ENCODE measurements at regions not wholly inside any gene's neighbourhood (a gene's known extent, or its start where the extent isn't known, plus 50 kb on each side); places are given as distances from the start of the nearest gene placed in this dataset.

- H3K4me3 ChIP-seq = no peak overlapping the region
- H3K27me3 ChIP-seq = no peaks in the 10 kb centered on the region
- intact Hi-C loops (cut with DNase I) = no loop called here
- H3K4me1 ChIP-seq = peaks cover 5 to 66% (median 34%) of the 10 kb centered on the region in 4 donors
- no peak for DNase-seq (ENCODE audit: extremely low spot score)
- H3K27ac ChIP-seq (replicated peaks in 1 of 4) = peak overlapping the region in 3 of 4 donors; percentile 46 to 62 (median 59)
- no peaks in the 10 kb centered on the region for H3K9me3 ChIP-seq
- H3K36me3 ChIP-seq = no peaks in the 10 kb centered on the region
- 55% methylated on average over 3 of the region's 3 CpGs for WGBS
- TF ChIP-seq EP300 (IDR thresholded peaks at IDR 0.05) = no peak
- TF ChIP-seq POLR2AphosphoS5 (IDR thresholded peaks at IDR 0.05) = peak; percentile 32 to 53
Observed at GRCh38 chr1:68327414-68327813, 95.1 kb upstream of the WLS start.

GRCh38 chr1:68326481-68326880, 94.2 kb upstream of the WLS start:
- H3K36me3 ChIP-seq = no peaks in the 10 kb centered on the region
- intact Hi-C loops (cut with DNase I) = no loop called here
- no peaks in the 10 kb centered on the region for H3K9me3 ChIP-seq
- DNase-seq (ENCODE audit: extremely low spot score) = no peak
- no peak overlapping the region for H3K4me3 ChIP-seq
- peak overlapping the region in 1 of 4 donors; percentile 7 for H3K27ac ChIP-seq (replicated peaks in 1 of 4)
- peaks cover 5 to 75% (median 40%) of the 10 kb centered on the region in 4 donors for H3K4me1 ChIP-seq
- H3K27me3 ChIP-seq = no peaks in the 10 kb centered on the region
- TF ChIP-seq POLR2A (IDR thresholded peaks at IDR 0.05; ENCODE audit: low read depth) (no peak), EP300 (IDR thresholded peaks at IDR 0.05) (no peak), CTCF (IDR thresholded peaks at IDR 0.05) (no peak), POLR2AphosphoS5 (IDR thresholded peaks at IDR 0.05) (no peak)
- WGBS = 76% methylated on average over 2 of the region's 2 CpGs

- TF ChIP-seq POLR2A (IDR thresholded peaks at IDR 0.05; ENCODE audit: low read depth) (no peak), CTCF (IDR thresholded peaks at IDR 0.05) (no peak), POLR2AphosphoS5 (IDR thresholded peaks at IDR 0.05) (no peak), EP300 (IDR thresholded peaks at IDR 0.05) (no peak)
- Histone ChIP-seq H3K4me3 (no peak overlapping the region), H3K4me1 (peaks cover 5 to 78% (median 56%) of the 10 kb centered on the region in 4 donors), H3K27ac (replicated peaks in 1 of 4) (peak overlapping the region in 3 of 4 donors; percentile 72 to 78 (median 78)), H3K27me3 (no peaks in the 10 kb centered on the region), H3K36me3 (no peaks in the 10 kb centered on the region), H3K9me3 (no peaks in the 10 kb centered on the region)
- DNase-seq (ENCODE audit: extremely low spot score) = no peak
- intact Hi-C loops (cut with DNase I) = loop anchor here (5.0 kb wide), 1 partner anchor 92 kb away; the partner anchor contains the start of gene WLS
- 94% methylated on average over 2 of the region's 2 CpGs for WGBS
Observed at GRCh38 chr1:68324316-68324715, 92.0 kb upstream of the WLS start.

DNA sequence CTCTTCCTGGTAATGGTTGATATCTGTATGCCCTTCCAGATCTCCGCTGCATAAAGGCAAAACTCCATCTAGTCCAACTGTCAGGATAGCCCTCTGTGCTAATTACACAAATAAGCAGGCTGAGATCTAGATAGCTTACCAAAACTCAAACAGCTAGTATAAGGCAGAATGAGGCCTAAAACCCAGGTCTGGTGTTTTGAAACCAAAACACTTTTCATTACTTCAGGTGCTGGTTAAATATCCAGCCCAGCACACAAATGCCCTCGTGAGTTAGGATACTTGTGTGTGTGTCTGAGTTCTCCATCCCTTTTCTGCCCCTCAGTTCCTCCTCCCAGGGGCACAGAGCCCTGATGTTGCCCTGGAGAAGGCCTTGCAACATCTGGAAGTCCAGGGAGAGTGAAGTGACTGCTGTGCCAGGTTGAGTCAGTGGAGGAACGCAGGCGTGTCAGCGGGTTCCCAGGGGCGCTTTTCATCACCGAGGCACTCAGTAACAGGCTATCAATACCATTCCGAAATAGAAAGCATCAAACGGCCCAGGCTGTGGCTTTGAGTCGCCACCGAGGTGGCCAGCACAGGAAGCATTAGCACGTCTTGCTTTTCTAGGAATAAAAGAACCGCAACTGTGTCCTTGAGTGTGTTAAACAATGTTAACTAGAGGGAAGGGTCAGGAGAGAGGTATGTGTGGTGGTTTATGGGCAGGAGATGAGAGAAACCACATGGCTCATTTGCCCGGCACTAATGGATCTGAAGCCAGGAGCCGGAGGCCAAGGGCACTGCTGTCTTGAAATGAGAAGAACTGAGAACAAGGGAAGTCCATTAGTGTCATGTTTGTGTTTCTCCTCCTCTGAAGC, 90.7 kb upstream of the WLS start:
- WGBS = 69% methylated on average over 13 of the region's 15 CpGs
- TF ChIP-seq CTCF (IDR thresholded peaks at IDR 0.05) = no peak
- TF ChIP-seq POLR2AphosphoS5 (IDR thresholded peaks at IDR 0.05) = peak in 1 of 2 donors; percentile 49
- Histone ChIP-seq H3K9me3 (no peaks in the 10 kb centered on the region), H3K4me3 (no peak overlapping the region), H3K4me1 (peaks cover 5 to 72% (median 55%) of the 10 kb centered on the region in 4 donors), H3K27me3 (no peaks in the 10 kb centered on the region), H3K27ac (replicated peaks in 1 of 4) (peak overlapping the region; percentile 72 to 78 (median 78)), H3K36me3 (no peaks in the 10 kb centered on the region)
- no peak for DNase-seq (ENCODE audit: extremely low spot score)
- intact Hi-C loops (cut with DNase I) = loop anchor here (5.0 kb wide), 1 partner anchor 91 kb away; the partner anchor contains the start of gene WLS

DNA sequence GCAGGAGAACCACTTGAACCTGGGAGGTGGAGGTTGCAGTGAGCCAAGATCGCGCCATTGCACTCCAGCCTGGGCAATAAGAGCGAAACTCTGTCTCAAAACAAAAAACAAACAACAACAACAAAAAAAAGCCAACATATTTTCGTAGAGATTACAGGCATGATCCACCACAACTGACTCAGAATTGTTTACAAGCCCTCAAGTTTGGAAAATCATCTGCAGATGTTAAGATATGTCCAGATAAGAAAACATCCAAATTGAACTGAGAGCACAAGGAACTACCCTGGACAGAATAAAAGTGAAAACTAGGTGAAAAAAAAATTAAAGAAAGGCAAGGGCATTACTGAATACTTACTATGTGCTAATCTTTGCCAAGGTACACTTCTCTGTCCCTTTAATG, 89.8 kb upstream of the WLS start:
- WGBS = 93% methylated on average over 4 of the region's 4 CpGs
- TF ChIP-seq POLR2AphosphoS5 (IDR thresholded peaks at IDR 0.05) = no peak
- no peak for TF ChIP-seq CTCF (IDR thresholded peaks at IDR 0.05)
- TF ChIP-seq EP300 (IDR thresholded peaks at IDR 0.05) = no peak
- no peak for TF ChIP-seq POLR2A (IDR thresholded peaks at IDR 0.05; ENCODE audit: low read depth)

More for the DNA sequence above, 89.8 kb upstream of the WLS start:
- peak overlapping the region; percentile 72 to 78 (median 78) for H3K27ac ChIP-seq (replicated peaks in 1 of 4)
- no peak overlapping the region for H3K4me3 ChIP-seq
- intact Hi-C loops (cut with DNase I) = loop anchor here (5.0 kb wide), 1 partner anchor 90 kb away; the partner anchor contains the start of gene WLS
- H3K4me1 ChIP-seq = peaks cover 0 to 66% (median 45%) of the 10 kb centered on the region in 4 donors
- H3K27me3 ChIP-seq = no peaks in the 10 kb centered on the region
- no peaks in the 10 kb centered on the region for H3K9me3 ChIP-seq
- no peak for DNase-seq (ENCODE audit: extremely low spot score)
- H3K36me3 ChIP-seq = no peaks in the 10 kb centered on the region

Measured in esophagus muscularis mucosa (tissue), 4 donors.